ENCODE measurements at regions not wholly inside any gene's neighbourhood (a gene's known extent, or its start where the extent isn't known, plus 50 kb on each side); places are given as distances from the start of the nearest gene placed in this dataset.

- no peak overlapping the region for H3K9ac ChIP-seq
- H3K36me3 ChIP-seq (ENCODE audit: insufficient read depth): no peaks in the 10 kb centered on the region
- no peak for TF ChIP-seq CTCF (conservative IDR thresholded peaks at IDR 0.05; ENCODE audit: low read depth, low read length)
- no peaks in the 10 kb centered on the region for H3K79me2 ChIP-seq (ENCODE audit: insufficient read depth, low read depth)
- peaks cover 22% of the 10 kb centered on the region; the same call in 1 of the 2 replicates for H3K27me3 ChIP-seq (ENCODE audit: insufficient read depth, low read depth)
- H3K27ac ChIP-seq: no peak overlapping the region
- H3K4me2 ChIP-seq: no peak overlapping the region
- H3K4me1 ChIP-seq (ENCODE audit: low read depth, poor library complexity, severe bottlenecking): no peaks in the 10 kb centered on the region
- H2AFZ ChIP-seq (ENCODE audit: low read depth): no peak overlapping the region
- no peaks in the 10 kb centered on the region for H4K20me1 ChIP-seq (ENCODE audit: insufficient read depth)
- no peak overlapping the region for H3K4me3 ChIP-seq (IDR thresholded peaks at IDR 0.05; ENCODE audit: insufficient read depth, low read depth, low read length)
These were observed 83.3 kb upstream of the FAM20C start for GRCh38 chr7:109094-109493.

GRCh38 chr7:109898-110556 lies 82.3 kb upstream of the FAM20C start:
- Histone ChIP-seq H3K27me3 (ENCODE audit: insufficient read depth, low read depth) (peaks cover 25% of the 10 kb centered on the region; the same call in 1 of the 2 replicates), H3K4me3 (IDR thresholded peaks at IDR 0.05; ENCODE audit: insufficient read depth, low read depth, low read length) (no peak overlapping the region), H4K20me1 (ENCODE audit: insufficient read depth) (no peaks in the 10 kb centered on the region), H3K4me2 (no peak overlapping the region), H3K79me2 (ENCODE audit: insufficient read depth, low read depth) (no peaks in the 10 kb centered on the region), H3K36me3 (ENCODE audit: insufficient read depth) (no peaks in the 10 kb centered on the region), H3K9ac (no peak overlapping the region), H3K27ac (no peak overlapping the region), H3K4me1 (ENCODE audit: low read depth, poor library complexity, severe bottlenecking) (no peaks in the 10 kb centered on the region), H2AFZ (ENCODE audit: low read depth) (no peak overlapping the region)
- TF ChIP-seq CTCF (conservative IDR thresholded peaks at IDR 0.05; ENCODE audit: low read depth, low read length): no peak

DNA sequence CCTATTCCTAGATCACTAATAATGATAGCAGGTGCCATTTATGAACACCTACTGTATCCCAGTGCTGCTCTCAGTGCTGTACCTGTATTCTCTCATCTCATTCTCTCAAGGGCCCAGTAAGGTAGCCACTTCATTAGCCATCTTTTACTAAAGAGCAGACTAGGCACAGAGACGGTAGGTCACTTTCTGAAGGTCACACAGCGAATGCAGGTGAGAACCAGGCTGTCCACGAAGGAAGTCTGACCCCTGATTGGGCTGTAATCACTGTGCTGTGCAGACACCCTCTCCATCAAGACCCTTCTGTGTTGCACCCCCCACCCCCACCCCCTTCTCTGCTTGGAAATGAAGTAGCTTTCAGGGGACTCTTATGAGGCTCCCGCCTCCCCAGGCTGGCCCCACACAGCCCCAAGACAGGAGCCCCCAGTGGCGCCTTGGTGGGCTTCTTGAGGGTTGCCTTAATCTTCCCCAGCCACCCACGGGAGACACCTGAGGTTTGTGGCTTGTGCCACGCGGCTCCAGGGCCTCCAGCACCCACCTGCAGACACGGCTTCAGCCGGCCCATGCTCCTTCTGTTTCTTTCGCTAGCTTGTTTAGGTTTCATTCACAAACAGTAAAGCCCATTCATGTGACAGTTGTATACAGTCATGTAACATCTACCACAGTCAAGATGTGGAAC lies 81.7 kb upstream of the FAM20C start:
- Histone ChIP-seq H3K36me3 (ENCODE audit: insufficient read depth) (no peaks in the 10 kb centered on the region), H3K9ac (no peak overlapping the region), H2AFZ (ENCODE audit: low read depth) (no peak overlapping the region), H3K27ac (no peak overlapping the region), H3K27me3 (ENCODE audit: insufficient read depth, low read depth) (peaks cover 28% of the 10 kb centered on the region; the same call in 1 of the 2 replicates), H4K20me1 (ENCODE audit: insufficient read depth) (no peaks in the 10 kb centered on the region), H3K79me2 (ENCODE audit: insufficient read depth, low read depth) (no peaks in the 10 kb centered on the region), H3K4me1 (ENCODE audit: low read depth, poor library complexity, severe bottlenecking) (no peaks in the 10 kb centered on the region), H3K4me3 (IDR thresholded peaks at IDR 0.05; ENCODE audit: insufficient read depth, low read depth, low read length) (no peak overlapping the region), H3K4me2 (no peak overlapping the region)
- no peak for TF ChIP-seq CTCF (conservative IDR thresholded peaks at IDR 0.05; ENCODE audit: low read depth, low read length)

- H3K27ac ChIP-seq: no peak overlapping the region
- H4K20me1 ChIP-seq (ENCODE audit: insufficient read depth): no peaks in the 10 kb centered on the region
- no peak overlapping the region for H3K4me2 ChIP-seq
- H3K27me3 ChIP-seq (ENCODE audit: insufficient read depth, low read depth): peaks cover 35% of the 10 kb centered on the region; the same call in 1 of the 2 replicates
- no peaks in the 10 kb centered on the region for H3K36me3 ChIP-seq (ENCODE audit: insufficient read depth)
- no peak overlapping the region for H2AFZ ChIP-seq (ENCODE audit: low read depth)
- H3K4me1 ChIP-seq (ENCODE audit: low read depth, poor library complexity, severe bottlenecking): no peaks in the 10 kb centered on the region
- H3K79me2 ChIP-seq (ENCODE audit: insufficient read depth, low read depth): no peaks in the 10 kb centered on the region
- H3K9ac ChIP-seq: no peak overlapping the region
- no peak for TF ChIP-seq CTCF (conservative IDR thresholded peaks at IDR 0.05; ENCODE audit: low read depth, low read length)
- no peak overlapping the region for H3K4me3 ChIP-seq (IDR thresholded peaks at IDR 0.05; ENCODE audit: insufficient read depth, low read depth, low read length)
These were observed 80.8 kb upstream of the FAM20C start for GRCh38 chr7:111591-111990.

Measured in KMS-11 (cell line).